PFSK-1 (cell line): ENCODE measurements at regions not wholly inside any gene's neighbourhood (a gene's known extent, or its start where the extent isn't known, plus 50 kb on each side); places are given as distances from the start of the nearest gene placed in this dataset.

Experiments used
- FOXP2 ChIP-seq: optimal IDR thresholded peaks from 2 replicates; pipeline ENCODE3; 2011; ENCODE audit warnings: borderline replicate concordance, control low read depth, inconsistent platforms; ENCODE audit not compliant: insufficient read depth; ENCODE audit errors: extremely low read length, extremely low read depth
- POLR2AphosphoS5 ChIP-seq: IDR thresholded peaks from 2 replicates; pipeline ENCODE4 v1.6.1; 2012; ENCODE audit warnings: low read depth, mild to moderate bottlenecking, control low read depth, low read length, moderate library complexity
- REST ChIP-seq, 2 experiments: IDR thresholded peaks; 2 replicates each; pipeline versions ENCODE4 v1.6.1 to v1.8.0; 2011 to 2012; ENCODE audit warnings: low read depth in 2 of 2, low read length in 2 of 2, control low read depth in 1 of 2, inconsistent platforms in 1 of 2, mild to moderate bottlenecking in 1 of 2, moderate library complexity in 1 of 2; ENCODE audit not compliant: insufficient read depth in 1 of 2
- SIN3A ChIP-seq: IDR thresholded peaks from 2 replicates; pipeline ENCODE4 v1.6.1; 2012; ENCODE audit warnings: mild to moderate bottlenecking, low read length, moderate library complexity, borderline replicate concordance; ENCODE audit not compliant: insufficient read depth
- TAF1 ChIP-seq: IDR thresholded peaks from 2 replicates; pipeline ENCODE4 v1.6.1; 2012; ENCODE audit warnings: low read length, control low read depth, borderline replicate concordance; ENCODE audit not compliant: insufficient read depth

- no peak for TF ChIP-seq SIN3A
- no peak for TF ChIP-seq POLR2AphosphoS5
- no peak for TF ChIP-seq TAF1
- no peak for TF ChIP-seq FOXP2
- TF ChIP-seq REST (IDR thresholded peaks at IDR 0.05; ENCODE audit: insufficient read depth in 1 of 2, low read depth in 2 of 2, low read length in 2 of 2), result no peak
Measured at GRCh38 chr2:75790121-75790813, 79.6 kb upstream of the GCFC2 start.

DNA sequence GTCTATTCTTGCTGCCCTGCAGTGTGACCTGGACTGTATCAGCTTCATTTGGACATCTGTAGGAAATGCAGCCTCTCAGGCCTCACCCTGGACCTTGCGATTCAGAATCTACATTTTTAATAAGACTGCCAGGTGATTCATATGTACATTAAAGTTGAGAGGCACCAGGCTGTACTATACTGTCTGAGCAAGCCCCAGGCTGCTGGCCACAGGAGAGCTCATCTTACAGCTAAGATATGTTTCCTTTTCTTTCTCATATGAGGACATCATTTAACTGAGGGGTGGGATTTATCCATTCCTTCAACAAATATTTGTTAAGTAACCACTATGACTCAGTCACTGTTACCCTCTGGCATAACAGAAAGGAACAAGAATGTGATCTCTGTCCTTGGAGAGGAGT lies 78.2 kb upstream of the GCFC2 start:
- TF ChIP-seq FOXP2, result no peak

DNA sequence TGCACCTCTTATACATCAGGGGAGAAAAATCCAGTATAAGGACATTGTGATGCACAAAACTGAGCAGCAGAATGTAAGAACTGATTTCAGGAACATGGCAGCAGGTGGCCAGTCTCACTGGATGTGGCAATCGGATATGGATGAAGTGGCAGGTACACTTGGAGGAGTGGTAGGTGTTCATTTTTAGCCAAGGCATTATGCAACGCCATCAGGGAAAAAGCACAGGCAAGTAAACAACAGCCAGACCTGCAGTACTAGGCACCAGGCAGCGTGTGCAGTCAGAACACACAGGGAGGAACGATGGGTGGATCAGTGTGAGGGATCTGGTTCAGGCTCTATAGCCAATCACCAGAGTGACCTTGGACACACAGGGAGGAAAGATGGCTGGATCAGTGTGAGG lies 77.4 kb upstream of the GCFC2 start:
- no peak for TF ChIP-seq POLR2AphosphoS5
- TF ChIP-seq SIN3A, result no peak
- no peak for TF ChIP-seq FOXP2
- TF ChIP-seq REST (IDR thresholded peaks at IDR 0.05; ENCODE audit: insufficient read depth in 1 of 2, low read depth in 2 of 2, low read length in 2 of 2), result no peak
- TF ChIP-seq TAF1, result no peak

DNA sequence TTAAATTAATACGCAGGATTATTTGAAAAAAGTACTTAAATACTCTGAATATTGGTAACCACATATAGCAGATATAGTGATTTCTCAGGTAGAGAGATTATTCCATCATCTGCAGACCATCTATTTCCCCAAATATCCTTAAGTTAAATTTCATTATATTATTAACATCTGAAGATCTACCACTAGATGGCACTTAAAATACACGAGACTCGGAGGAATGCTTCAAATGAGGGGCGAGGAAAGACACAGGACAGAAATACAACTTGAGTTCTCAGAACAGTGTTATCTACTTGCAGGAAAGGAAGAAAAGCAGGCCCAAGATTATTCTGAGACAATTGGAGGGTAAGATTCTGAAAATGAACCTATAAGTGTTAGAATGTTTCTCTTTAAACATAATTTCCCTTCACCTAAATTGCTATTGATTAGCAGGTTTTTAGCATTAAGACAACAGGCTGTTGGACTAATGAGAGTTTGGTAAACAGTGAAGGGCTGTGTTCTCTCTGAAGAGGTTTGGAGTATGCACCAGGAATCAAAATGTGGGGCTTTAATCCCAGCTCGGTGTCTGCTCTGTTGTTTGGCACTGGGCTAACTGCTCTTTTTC lies 76.9 kb upstream of the GCFC2 start:
- no peak for TF ChIP-seq TAF1
- no peak for TF ChIP-seq REST (IDR thresholded peaks at IDR 0.05; ENCODE audit: insufficient read depth in 1 of 2, low read depth in 2 of 2, low read length in 2 of 2)
- no peak for TF ChIP-seq FOXP2
- no peak for TF ChIP-seq POLR2AphosphoS5
- no peak for TF ChIP-seq SIN3A

DNA sequence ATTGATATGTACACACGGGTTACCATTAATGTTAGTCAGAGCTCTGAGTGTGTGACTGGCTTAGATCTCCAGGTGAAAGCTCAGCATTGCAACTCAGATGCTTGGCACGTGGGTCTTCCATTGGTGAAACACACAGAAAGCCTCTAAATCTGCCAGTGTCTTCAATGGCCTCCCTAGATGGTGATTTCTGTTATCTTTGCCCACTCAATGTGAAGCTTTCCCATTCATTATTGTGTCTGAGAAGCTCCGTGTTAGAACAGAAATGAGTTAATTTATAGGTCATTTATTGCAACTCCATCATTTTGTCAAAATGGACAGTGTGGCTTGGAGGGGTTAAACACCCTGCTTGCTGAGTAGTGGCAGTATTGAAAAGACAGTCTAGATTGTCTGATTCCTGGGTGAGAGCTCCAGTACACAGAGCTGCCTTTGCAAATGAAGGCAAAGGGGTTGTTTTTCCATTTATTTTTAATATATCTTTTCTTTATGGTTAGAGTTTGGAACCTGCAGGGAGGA lies 64.7 kb upstream of the GCFC2 start:
- TF ChIP-seq REST (IDR thresholded peaks at IDR 0.05; ENCODE audit: insufficient read depth in 1 of 2, low read depth in 2 of 2, low read length in 2 of 2) (no peak), SIN3A (no peak), POLR2AphosphoS5 (no peak)
